Kidney (tissue), 13 donors: ENCODE measurements at regions not wholly inside any gene's neighbourhood (a gene's known extent, or its start where the extent isn't known, plus 50 kb on each side); places are given as distances from the start of the nearest gene placed in this dataset.
A peak's percentile ranks its signal among the peaks of the same experiment; 100 is the strongest.

Source experiments
- DNase-seq, 5 donors: peaks; one replicate each; pipeline ENCODE4 v3.0.0-alpha.2; 2013 to 2020
- FAIRE-seq: peaks from 2 replicates; lab custom pipeline; 2012; peaks lifted over from hg19 to GRCh38; lab: Jason Lieb, UNC
- H3K27ac ChIP-seq, 2 donors: one replicate each; pipeline ENCODE4 v1.7.0; 2013; ENCODE audit warnings: low read depth in 2 of 2, low read length in 2 of 2, inconsistent platforms in 1 of 2
- H3K27me3 ChIP-seq: one replicate; pipeline ENCODE4 v1.7.1; 2013; ENCODE audit warnings: low read length, inconsistent platforms; ENCODE audit not compliant: control insufficient read depth, insufficient read depth
- H3K36me3 ChIP-seq, 3 donors: one replicate each; pipeline versions ENCODE4 v1.7.0 to v1.7.1; 2013; ENCODE audit warnings: low read length in 3 of 3, control low read depth in 1 of 3, inconsistent platforms in 1 of 3; ENCODE audit not compliant: insufficient read depth in 3 of 3, control insufficient read depth in 2 of 3
- H3K4me1 ChIP-seq, 3 donors: one replicate each; pipeline versions ENCODE4 v1.7.0 to v1.7.1; 2013; ENCODE audit warnings: low read length in 3 of 3, inconsistent platforms in 1 of 3, low read depth in 1 of 3; ENCODE audit not compliant: control insufficient read depth in 2 of 3, insufficient read depth in 2 of 3
- H3K4me3 ChIP-seq, 3 donors: one replicate each; pipeline versions ENCODE4 v1.7.0 to v1.8.1; 2013; ENCODE audit warnings: low read length in 3 of 3, control low read depth in 1 of 3, inconsistent platforms in 1 of 3
- H3K9ac ChIP-seq, 3 donors: one replicate each; pipeline versions ENCODE4 v1.7.0 to v1.7.1; 2013; ENCODE audit warnings: low read length in 3 of 3, control low read depth in 1 of 3, inconsistent platforms in 1 of 3
- H3K9me3 ChIP-seq, 3 donors: one replicate each; pipeline versions ENCODE4 v1.7.0 to v1.7.1; 2013; ENCODE audit warnings: low read length in 3 of 3, control low read depth in 1 of 3, inconsistent platforms in 1 of 3; ENCODE audit not compliant: control insufficient read depth in 2 of 3, insufficient read depth in 1 of 3
- intact Hi-C: fragments of 100-400 bp; cut with DNase I; formaldehyde crosslinking; loops from one replicate; pipeline ENCODE4 v1.11.1; 2022
- TF ChIP-seq, protein P1 (sequence below): IDR thresholded peaks from 3 replicates; pipeline ENCODE4 v1.5.1; 2012; ENCODE audit warnings: mild to moderate bottlenecking, moderate library complexity, borderline replicate concordance; ENCODE audit not compliant: insufficient read depth; ENCODE audit errors: extremely low read depth
- donor health status: control.
- donor health status: control.
- donor health status: control.
- donor health status: control.
- donor health status: control.
- donor health status: DM: yes; HTN: yes; CAD: no.
- donor health status: Normal renal cell carcinoma (clear cell type).

DNA sequence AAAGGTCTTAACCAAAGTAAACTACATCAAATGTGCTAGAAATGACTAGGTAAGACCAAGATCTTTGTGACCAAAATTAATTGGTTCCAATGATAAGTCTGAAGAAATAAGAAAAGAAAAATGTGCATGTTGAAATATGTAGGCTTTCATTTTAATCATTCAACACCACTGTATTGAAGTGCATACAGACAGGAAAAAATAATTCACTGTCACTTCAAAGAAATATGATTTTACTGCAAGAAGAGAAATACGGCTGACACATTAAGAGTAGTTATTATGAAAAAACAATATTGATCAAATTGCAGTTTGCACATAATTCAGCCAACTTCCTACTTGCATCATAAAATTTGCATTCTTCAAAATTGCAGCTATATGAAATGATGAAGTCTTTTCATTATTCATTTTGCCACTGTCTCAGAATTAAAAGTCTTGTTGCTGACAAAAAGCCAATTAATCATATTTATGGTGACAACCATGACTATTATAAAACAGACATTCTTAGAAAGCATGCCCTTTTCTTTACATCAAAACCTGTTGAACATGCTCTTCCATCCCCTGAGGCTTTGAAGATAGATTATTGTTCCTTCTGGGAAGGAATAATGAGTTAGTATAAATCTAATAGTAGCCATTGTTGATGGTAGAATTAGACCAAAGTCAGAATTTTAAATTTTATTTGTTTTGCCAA lies 405.9 kb upstream of the MAD2L1 start:
- FAIRE-seq (no peak), DNase-seq (no peak)
- Histone ChIP-seq H3K4me3 (no peak overlapping the region), H3K27ac (no peak overlapping the region), H3K9me3 (no peaks in the 10 kb centered on the region), H3K36me3 (no peaks in the 10 kb centered on the region), H3K9ac (no peak overlapping the region), H3K4me1 (no peaks in the 10 kb centered on the region), H3K27me3 (no peaks in the 10 kb centered on the region)
- intact Hi-C loops, result no loop called here
- TF ChIP-seq, protein P1, sequence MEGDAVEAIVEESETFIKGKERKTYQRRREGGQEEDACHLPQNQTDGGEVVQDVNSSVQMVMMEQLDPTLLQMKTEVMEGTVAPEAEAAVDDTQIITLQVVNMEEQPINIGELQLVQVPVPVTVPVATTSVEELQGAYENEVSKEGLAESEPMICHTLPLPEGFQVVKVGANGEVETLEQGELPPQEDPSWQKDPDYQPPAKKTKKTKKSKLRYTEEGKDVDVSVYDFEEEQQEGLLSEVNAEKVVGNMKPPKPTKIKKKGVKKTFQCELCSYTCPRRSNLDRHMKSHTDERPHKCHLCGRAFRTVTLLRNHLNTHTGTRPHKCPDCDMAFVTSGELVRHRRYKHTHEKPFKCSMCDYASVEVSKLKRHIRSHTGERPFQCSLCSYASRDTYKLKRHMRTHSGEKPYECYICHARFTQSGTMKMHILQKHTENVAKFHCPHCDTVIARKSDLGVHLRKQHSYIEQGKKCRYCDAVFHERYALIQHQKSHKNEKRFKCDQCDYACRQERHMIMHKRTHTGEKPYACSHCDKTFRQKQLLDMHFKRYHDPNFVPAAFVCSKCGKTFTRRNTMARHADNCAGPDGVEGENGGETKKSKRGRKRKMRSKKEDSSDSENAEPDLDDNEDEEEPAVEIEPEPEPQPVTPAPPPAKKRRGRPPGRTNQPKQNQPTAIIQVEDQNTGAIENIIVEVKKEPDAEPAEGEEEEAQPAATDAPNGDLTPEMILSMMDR, result no peak

DNA sequence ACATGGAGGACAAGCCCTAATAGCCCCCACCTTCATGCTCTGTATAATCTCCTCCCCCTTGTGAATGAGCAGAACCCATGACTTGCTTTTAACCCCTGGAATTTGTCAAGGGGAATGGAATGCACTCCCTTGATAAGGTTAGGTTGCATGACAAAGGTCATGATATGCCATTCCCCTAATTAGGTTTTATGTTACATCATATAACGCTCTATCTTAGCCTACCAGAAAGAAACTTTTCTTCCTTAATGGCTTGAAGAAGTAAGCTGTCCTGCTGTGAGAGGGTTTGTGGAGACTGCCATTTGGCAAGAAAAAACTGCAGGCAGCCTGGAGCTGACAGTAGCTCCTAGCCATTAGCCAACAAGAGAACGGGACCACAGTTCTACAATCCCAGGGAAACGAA lies 399.8 kb upstream of the MAD2L1 start:
- DNase-seq (peak in 2 of 5 donors; percentile 68 to 73), FAIRE-seq (no peak)
- H3K27ac ChIP-seq, result no peak overlapping the region
- no peaks in the 10 kb centered on the region for H3K36me3 ChIP-seq
- TF ChIP-seq, protein P1, result no peak
- H3K9me3 ChIP-seq, result peaks cover 0 to 3% (median 0%) of the 10 kb centered on the region in 3 donors
- intact Hi-C loops, result no loop called here
- H3K4me1 ChIP-seq, result no peaks in the 10 kb centered on the region
- H3K9ac ChIP-seq, result no peak overlapping the region
- no peaks in the 10 kb centered on the region for H3K27me3 ChIP-seq
- no peak overlapping the region for H3K4me3 ChIP-seq

DNA sequence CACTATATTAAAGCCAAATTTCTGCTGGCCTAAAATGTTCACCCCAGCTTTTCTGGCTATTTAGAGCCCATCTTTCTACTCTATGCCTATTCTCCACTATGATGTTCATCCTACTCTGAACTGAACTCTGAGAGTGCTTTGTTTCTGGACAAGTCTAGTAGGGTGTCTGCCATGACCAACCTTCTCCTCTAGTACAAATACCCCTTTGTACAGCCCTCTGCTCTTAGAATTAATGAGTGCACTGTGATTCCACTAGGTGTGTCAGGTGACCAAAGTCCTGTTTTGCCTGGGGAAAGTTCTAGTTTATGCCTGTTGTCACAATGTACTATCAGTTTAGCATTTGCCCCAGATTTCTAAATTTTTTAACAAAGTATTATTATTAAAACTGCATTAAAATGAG lies 388.1 kb upstream of the MAD2L1 start:
- TF ChIP-seq, protein P1, result no peak
- Histone ChIP-seq H3K9me3 (no peaks in the 10 kb centered on the region), H3K36me3 (no peaks in the 10 kb centered on the region), H3K27ac (no peak overlapping the region), H3K9ac (no peak overlapping the region), H3K27me3 (no peaks in the 10 kb centered on the region), H3K4me1 (no peaks in the 10 kb centered on the region), H3K4me3 (no peak overlapping the region)
- FAIRE-seq, result no peak
- intact Hi-C loops, result no loop called here
- DNase-seq, result peak in 1 of 5 donors; percentile 22

DNA sequence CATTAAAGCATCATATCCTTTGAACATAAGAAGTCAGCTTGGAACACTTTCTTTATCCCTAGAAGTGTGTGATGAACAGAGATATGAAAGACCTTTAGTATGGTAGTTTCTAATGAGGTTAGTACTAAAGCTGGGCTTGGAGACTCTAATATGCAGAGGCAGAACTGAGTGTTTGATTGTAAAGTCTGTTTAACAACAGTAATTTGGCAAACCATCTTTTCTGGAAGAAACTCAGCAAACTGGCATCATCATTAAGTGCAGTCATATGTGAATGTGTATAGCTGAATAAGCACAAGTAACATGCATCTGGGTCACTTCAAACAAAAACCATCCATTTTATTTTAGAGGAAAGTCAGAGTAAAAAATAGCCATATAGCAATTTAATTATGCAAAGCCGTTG lies 385.9 kb upstream of the MAD2L1 start:
- FAIRE-seq (no peak), DNase-seq (no peak)
- intact Hi-C loops, result no loop called here
- no peak overlapping the region for H3K9ac ChIP-seq
- H3K9me3 ChIP-seq, result no peaks in the 10 kb centered on the region
- H3K4me1 ChIP-seq, result no peaks in the 10 kb centered on the region
- TF ChIP-seq, protein P1, result no peak
- no peak overlapping the region for H3K27ac ChIP-seq
- H3K27me3 ChIP-seq, result no peaks in the 10 kb centered on the region
- H3K4me3 ChIP-seq, result no peak overlapping the region
- H3K36me3 ChIP-seq, result no peaks in the 10 kb centered on the region
